OCI-LY3 (cell line): ENCODE measurements at regions not wholly inside any gene's neighbourhood (a gene's known extent, or its start where the extent isn't known, plus 50 kb on each side); places are given as distances from the start of the nearest gene placed in this dataset.

Source experiments
- H2AFZ ChIP-seq: fragments of 200-600, 300-600 bp; shearing (Covaris generic); 2 replicates; pipeline ENCODE4 v1.6.0; 2014; ENCODE audit warnings: antibody characterized with exemption, low read depth, low read length
- H3K27ac ChIP-seq: fragments of 200-600, 300-600 bp; sonication (generic); 2 replicates; pipeline ENCODE4 v1.5.1; 2014; ENCODE audit warnings: mild to moderate bottlenecking, low read length, moderate library complexity, mixed read lengths
- H3K27me3 ChIP-seq: fragments of 200-600, 300-600 bp; sonication (generic); 2 replicates; pipeline ENCODE4 v1.6.1; 2014; ENCODE audit warnings: low read depth, low read length, mixed read lengths
- H3K36me3 ChIP-seq: fragments of 200-600, 300-600 bp; sonication (generic); replicated peaks from 2 replicates; pipeline ENCODE3; 2014; ENCODE audit warnings: low read depth, low read length, mixed read lengths
- H3K4me1 ChIP-seq: fragments of 300-600, 200-600 bp; sonication (generic); 2 replicates; pipeline ENCODE4 v1.6.1; 2014; ENCODE audit warnings: low read length, mixed read lengths
- H3K4me2 ChIP-seq: fragments of 200-600, 300-600 bp; sonication (generic); 2 replicates; pipeline ENCODE4 v1.6.1; 2014; ENCODE audit warnings: low read length, mixed read lengths
- H3K4me3 ChIP-seq: fragments of 300-600, 200-600 bp; sonication (generic); 2 replicates; pipeline ENCODE4 v1.5.1; 2014; ENCODE audit warnings: antibody characterized with exemption, mild to moderate bottlenecking, low read length, moderate library complexity
- H3K79me2 ChIP-seq: fragments of 300-600, 200-600 bp; shearing (Covaris generic); 2 replicates; pipeline ENCODE4 v1.6.1; 2014; ENCODE audit warnings: mild to moderate bottlenecking, low read length, mixed read lengths
- H3K9ac ChIP-seq: fragments of 300-600, 200-600 bp; shearing (Covaris generic); 2 replicates; pipeline ENCODE4 v1.6.0; 2014; ENCODE audit warnings: mild to moderate bottlenecking, low read length, moderate library complexity
- H3K9me3 ChIP-seq: fragments of 200-600, 300-600 bp; shearing (Covaris generic); 2 replicates; pipeline ENCODE4 v1.6.1; 2014; ENCODE audit warnings: low read length, mixed read lengths; ENCODE audit not compliant: insufficient read depth
- H4K20me1 ChIP-seq: fragments of 200-600, 300-600 bp; sonication (generic); 2 replicates; pipeline ENCODE4 v1.6.1; 2016; ENCODE audit warnings: low read length, mixed read lengths; ENCODE audit not compliant: insufficient read depth
- EZH2phosphoT487 ChIP-seq: fragments of 200-600 bp; shearing (Covaris generic); IDR thresholded peaks from 2 replicates; pipeline ENCODE4 v1.6.1; 2018; ENCODE audit warnings: antibody characterized with exemption, mixed run types, low read depth
- TF ChIP-seq, protein P1 (sequence below): fragments of 200-600, 300-600 bp; sonication (generic); IDR thresholded peaks from 2 replicates; pipeline ENCODE4 v1.5.1; 2014; ENCODE audit warnings: antibody characterized with exemption, low read length, low read depth

DNA sequence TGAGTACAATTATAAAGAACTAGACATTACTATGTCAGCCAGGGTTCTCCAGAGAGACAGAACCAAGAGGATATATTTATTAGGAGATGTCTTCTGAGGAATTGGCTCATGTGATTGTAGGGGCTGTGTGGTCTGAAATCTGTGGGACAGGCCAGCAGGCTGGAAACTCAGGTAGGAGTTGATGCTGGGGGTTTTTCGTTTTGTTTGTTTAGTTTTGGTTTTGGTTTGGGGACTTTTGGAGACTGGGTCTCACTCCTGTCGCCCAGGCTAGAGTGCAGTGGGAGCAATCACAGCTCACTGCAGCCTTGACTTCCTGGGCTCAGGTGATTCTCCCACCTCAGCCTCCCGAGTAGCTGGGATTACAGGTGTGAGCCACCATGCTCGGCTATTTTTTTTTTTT, 132.9 kb upstream of the ERRFI1 start:
- no peak overlapping the region for H3K27ac ChIP-seq
- TF ChIP-seq, protein P1, sequence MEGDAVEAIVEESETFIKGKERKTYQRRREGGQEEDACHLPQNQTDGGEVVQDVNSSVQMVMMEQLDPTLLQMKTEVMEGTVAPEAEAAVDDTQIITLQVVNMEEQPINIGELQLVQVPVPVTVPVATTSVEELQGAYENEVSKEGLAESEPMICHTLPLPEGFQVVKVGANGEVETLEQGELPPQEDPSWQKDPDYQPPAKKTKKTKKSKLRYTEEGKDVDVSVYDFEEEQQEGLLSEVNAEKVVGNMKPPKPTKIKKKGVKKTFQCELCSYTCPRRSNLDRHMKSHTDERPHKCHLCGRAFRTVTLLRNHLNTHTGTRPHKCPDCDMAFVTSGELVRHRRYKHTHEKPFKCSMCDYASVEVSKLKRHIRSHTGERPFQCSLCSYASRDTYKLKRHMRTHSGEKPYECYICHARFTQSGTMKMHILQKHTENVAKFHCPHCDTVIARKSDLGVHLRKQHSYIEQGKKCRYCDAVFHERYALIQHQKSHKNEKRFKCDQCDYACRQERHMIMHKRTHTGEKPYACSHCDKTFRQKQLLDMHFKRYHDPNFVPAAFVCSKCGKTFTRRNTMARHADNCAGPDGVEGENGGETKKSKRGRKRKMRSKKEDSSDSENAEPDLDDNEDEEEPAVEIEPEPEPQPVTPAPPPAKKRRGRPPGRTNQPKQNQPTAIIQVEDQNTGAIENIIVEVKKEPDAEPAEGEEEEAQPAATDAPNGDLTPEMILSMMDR: no peak
- TF ChIP-seq EZH2phosphoT487: no peak
- H3K4me2 ChIP-seq: 0 out of 2 replicates have a peak overlapping the region, but pooled peaks have one; percentile 5

DNA sequence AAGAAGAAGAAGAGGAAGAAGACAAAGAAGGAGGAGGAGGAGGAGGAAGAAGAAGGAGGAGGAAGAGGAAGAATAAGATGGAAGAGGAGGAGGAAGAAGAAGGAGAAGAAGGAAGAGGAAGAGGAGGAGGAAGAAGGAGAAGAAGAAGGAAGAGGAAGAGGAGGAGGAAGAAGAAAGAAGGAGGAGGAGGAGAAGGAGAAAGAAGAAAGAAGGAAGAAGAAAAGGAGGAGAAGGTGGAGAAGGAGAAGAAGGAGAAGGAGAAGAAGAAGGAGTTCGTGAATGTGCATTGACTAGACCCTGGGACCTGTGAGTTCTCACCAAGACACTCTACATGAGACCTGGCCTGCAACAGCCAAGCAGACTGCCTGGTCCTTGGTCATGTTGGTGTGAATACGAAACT, 131.7 kb upstream of the ERRFI1 start:
- Histone ChIP-seq H3K27me3 (no peaks in the 10 kb centered on the region), H2AFZ (no peak overlapping the region), H3K4me3 (no peak overlapping the region), H3K9me3 (no peaks in the 10 kb centered on the region), H3K4me2 (no peak overlapping the region), H3K4me1 (peaks cover 36% of the 10 kb centered on the region), H3K36me3 (no peaks in the 10 kb centered on the region), H3K79me2 (no peaks in the 10 kb centered on the region), H4K20me1 (no peaks in the 10 kb centered on the region), H3K9ac (no peak overlapping the region), H3K27ac (no peak overlapping the region)
- TF ChIP-seq EZH2phosphoT487: no peak
- TF ChIP-seq, protein P1: no peak

More for the DNA sequence above, 132.9 kb upstream of the ERRFI1 start:
- H3K36me3 ChIP-seq: no peaks in the 10 kb centered on the region
- no peak overlapping the region for H2AFZ ChIP-seq
- H3K9me3 ChIP-seq: no peaks in the 10 kb centered on the region
- no peaks in the 10 kb centered on the region for H3K27me3 ChIP-seq
- no peaks in the 10 kb centered on the region for H4K20me1 ChIP-seq
- H3K79me2 ChIP-seq: no peaks in the 10 kb centered on the region
- H3K9ac ChIP-seq: no peak overlapping the region
- H3K4me3 ChIP-seq: no peak overlapping the region
- H3K4me1 ChIP-seq: peaks cover 37% of the 10 kb centered on the region

DNA sequence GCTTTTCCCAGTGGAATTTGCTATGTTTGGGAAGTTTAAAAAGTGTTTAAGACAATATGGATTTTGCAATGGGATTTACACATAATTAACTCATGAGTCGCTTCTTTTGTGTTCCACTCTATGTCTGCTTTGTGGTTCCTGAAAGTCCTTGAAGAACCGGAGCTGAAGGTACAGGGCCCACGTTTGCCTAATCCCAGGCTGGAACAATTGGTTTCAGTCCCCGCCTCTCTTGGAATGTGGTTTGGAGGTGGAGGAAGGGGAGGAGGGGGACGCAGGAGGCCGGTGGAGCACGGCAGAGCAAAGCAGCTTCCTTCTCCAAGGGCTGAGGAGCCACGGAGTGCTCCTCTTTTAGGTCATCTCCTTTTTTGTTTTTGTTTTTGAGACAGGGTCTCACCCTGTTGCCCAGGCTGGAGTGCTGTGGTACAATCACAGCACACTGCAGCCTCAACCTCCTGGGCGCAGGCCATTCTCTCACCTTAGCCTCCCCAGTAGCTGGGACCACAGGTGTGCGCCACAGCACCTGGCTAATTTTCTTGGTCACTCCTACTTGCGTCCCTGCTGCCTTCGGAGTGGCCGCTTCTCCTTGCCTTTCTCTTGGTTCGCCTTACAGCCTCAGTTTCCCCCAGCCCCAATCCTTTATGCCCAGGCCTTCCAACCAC, 129.5 kb upstream of the ERRFI1 start:
- H3K9me3 ChIP-seq: no peaks in the 10 kb centered on the region
- H2AFZ ChIP-seq: no peak overlapping the region
- H3K36me3 ChIP-seq: no peaks in the 10 kb centered on the region
- H4K20me1 ChIP-seq: no peaks in the 10 kb centered on the region
- H3K4me1 ChIP-seq: peaks cover 15% of the 10 kb centered on the region
- H3K4me3 ChIP-seq: no peak overlapping the region
- no peak overlapping the region for H3K27ac ChIP-seq
- no peaks in the 10 kb centered on the region for H3K27me3 ChIP-seq
- H3K79me2 ChIP-seq: no peaks in the 10 kb centered on the region
- no peak overlapping the region for H3K9ac ChIP-seq
- no peak overlapping the region for H3K4me2 ChIP-seq
- TF ChIP-seq, protein P1: no peak

DNA sequence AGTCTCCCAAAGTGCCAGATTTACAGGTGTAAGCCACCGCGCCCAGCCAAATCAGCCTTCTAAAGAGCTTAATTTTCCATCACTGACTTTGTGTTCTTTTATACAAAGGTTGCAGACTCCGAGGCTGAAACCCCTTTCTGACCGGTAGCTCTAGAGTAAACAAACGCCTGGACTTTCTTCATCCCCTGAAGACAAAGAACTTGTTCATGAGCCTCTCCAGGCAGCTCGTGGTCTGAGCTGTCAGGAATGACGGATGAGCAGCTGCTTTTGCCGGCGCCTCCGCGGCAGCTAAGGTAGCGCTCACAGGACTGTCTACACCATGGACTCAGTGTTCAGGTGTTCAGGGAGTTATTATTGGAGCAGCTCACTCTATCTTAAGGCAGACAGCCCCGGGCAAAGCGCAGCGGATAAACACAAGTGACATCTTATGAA, 128.5 kb upstream of the ERRFI1 start:
- Histone ChIP-seq H3K4me1 (peaks cover 11% of the 10 kb centered on the region), H3K36me3 (no peaks in the 10 kb centered on the region), H3K4me3 (no peak overlapping the region), H3K27ac (no peak overlapping the region), H3K79me2 (no peaks in the 10 kb centered on the region), H3K9me3 (no peaks in the 10 kb centered on the region), H2AFZ (no peak overlapping the region), H3K27me3 (no peaks in the 10 kb centered on the region), H3K4me2 (no peak overlapping the region), H4K20me1 (no peaks in the 10 kb centered on the region), H3K9ac (no peak overlapping the region)
- no peak for TF ChIP-seq EZH2phosphoT487
- TF ChIP-seq, protein P1: no peak
